ENCODE measurements at regions not wholly inside any gene's neighbourhood (a gene's known extent, or its start where the extent isn't known, plus 50 kb on each side); places are given as distances from the start of the nearest gene placed in this dataset.
A peak's percentile ranks its signal among the peaks of the same experiment; 100 is the strongest.

DNA sequence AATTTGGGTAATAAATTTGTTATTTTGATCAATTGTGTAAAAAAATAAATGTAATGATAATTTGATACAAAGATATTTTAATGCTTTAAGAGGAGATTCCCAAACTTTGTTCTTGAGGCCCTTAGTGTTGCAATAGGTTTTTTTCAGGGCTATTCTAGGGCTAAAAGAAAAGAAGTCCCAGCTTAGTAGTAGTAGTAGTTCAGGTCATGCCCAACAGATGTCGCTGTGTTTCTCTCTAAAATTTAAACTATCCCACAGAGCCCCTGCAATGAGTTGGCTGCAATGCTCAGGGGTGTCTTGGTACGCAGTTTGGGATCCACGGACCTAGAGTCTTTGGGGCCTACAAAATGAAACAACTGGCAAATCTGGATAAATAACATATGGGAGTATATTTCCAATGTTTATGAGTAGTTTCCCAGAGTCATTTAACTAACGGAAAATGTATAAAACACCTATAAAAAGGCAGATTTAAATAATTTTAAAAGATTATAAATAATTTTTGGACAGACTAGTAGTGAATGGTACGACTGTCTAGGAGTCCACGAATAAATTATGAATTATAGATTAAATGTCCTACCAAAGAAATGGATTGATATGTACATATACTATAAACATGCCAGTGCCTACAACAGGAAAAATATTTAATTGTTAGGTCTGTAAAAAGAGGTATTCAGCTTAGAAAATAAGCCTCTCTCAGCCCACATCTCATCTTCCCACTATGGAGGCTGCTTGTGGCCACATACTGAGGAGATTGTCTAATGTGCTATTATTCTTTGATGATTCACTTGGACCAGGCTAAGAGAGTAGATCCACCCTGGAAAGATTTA, 228.5 kb upstream of the PMFBP1 start:
- peak; percentile 2 for DNase-seq

DNA sequence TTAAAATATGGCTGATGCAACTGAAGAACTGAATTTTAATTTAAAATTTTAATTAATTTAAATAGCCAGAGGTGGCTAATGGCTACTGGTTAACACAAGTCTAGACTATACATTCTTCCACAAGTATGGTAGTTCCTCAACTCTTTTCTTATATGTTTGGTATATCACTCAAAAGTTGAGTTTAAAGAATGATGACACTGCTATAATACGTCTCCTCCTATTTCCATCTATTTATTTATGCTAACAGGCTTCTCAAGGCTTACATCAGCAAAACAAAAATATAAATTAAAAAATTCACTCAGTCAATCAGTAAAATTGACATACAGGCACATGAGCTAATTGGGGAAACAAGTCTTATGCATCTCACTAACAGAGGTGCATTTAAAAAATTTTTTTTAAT, 227.9 kb upstream of the PMFBP1 start:
- no peak for DNase-seq

DNA sequence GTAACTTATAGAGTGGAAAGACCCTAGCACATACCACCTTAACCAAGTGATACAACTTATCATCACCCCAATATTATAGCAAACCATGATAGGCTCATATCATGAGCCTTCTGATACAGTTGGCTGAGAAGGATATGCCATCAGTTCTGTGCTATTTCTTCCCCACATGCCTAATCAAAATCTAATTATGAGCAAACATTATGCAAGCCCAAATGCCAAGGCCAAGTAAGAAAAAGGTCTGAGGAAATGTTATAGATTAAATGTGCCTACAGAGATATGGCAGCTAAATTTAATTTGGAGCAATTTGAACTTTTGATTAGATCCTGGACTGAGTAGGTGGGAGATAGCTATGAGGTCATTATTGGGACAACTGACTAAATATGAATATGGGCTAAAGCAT, 225.9 kb upstream of the PMFBP1 start:
- DNase-seq, result no peak

DNA sequence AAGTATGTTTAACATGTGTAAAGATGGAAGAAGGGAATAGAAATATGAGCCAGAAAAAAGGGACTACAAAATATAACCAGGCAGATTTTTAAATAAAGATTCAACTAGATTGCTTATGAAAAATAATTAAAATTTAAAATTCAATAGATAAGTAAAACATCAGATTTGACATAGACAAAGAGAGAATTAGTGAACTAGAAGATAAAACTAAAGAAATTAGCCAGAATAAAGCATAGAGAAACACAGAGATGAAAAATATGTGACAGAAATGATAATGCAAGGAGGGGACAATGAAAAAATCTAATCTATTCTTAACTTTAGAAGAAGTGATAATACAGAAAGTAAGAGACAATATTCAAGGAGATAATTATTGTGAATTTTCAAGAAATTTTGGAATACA, 222.6 kb upstream of the PMFBP1 start:
- no peak for DNase-seq

DNA sequence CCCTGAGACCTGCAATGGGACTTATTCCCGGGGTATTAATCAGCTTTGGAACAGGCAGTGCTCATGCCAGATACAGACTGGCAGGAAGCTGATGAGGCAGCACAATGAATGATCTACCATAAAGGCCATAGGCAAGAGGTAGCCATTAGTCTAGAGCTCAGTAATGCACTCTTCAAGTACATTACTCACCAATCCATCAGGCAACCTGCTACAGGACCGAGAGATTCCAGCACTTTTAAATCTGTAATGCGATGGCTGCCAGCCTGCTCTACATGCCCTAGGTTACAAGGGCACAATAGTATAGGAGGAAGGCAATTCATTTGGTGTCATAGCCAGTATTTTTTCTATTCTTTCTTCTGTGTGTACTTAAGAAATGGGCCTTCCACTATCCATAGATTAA, 217.8 kb upstream of the PMFBP1 start:
- DNase-seq, result no peak

DNA sequence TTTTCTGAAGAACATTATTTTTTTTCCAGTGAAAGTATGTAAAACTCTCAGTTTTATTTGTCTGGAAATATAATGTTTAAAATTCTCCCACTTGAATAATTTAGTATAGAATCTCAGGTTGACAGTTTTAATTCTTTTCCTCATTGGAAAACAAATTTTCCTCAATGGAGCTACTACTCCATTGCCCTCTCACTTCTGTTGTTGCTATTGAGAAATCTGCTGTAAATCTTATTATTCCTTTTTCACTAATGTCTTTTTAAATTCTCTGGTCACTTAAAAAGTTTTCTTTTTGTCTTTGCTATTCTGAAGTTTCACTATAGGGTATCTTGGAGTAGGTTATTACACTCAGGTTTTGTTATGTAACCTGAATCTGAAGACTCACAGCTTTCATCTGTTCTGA, 216.1 kb upstream of the PMFBP1 start:
- DNase-seq, result no peak

DNA sequence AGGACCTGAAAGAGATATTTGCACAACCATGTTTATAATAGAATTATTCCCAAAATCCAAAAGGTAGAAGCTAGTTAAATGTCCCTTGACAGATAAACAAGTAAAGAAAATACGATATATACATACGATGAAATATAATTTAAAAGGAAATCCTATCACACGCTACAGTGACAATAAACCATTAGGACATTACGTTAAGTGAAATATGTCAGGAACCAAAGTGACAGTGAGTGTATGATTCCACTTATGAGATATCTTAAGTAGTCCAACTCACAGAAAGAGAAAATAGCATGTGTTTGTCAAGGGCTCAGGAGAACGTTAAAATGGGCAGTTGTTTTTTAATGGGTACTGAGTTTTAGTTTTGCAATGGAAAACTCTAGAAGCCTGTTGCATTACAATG, 212.7 kb upstream of the PMFBP1 start:
- no peak for DNase-seq

DNA sequence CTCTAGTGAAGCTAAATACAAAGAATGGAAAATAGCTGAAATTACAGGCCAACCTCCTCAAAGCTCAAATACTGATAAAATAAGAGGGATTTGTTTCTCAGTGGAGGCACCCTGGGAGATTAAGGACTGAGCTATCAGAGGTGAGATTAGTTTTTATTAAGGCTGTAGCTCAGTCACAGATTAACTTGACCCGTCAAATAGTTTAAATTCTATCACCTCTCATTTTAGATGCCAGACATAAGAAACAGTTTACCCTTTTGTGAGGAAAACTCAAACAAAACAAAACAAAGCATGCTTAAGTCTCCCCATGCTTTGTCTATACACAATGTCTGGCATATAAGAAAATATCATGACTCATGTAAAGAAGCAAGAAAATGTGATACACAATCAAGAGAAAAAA, 208.3 kb upstream of the PMFBP1 start:
- no peak for DNase-seq

DNA sequence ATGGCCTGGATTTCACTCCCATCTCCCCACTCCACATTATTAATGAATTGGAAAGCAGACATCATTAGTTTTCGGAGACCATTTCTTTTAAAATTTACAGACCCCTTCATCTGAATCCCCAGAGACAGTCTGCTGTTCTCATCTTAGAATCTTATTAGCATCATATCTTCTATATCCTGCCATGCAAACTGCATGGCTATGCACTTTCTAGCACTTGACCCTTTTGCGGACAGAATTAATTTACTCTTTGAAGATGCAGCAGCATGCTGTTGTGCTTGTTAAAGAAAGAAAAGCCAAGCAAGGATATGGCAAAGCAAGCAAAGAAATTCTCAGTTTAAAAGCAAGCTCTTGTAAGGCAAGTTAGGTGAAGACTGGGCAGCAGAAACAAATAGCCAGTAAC, 201.2 kb upstream of the PMFBP1 start:
- DNase-seq, result no peak

DNA sequence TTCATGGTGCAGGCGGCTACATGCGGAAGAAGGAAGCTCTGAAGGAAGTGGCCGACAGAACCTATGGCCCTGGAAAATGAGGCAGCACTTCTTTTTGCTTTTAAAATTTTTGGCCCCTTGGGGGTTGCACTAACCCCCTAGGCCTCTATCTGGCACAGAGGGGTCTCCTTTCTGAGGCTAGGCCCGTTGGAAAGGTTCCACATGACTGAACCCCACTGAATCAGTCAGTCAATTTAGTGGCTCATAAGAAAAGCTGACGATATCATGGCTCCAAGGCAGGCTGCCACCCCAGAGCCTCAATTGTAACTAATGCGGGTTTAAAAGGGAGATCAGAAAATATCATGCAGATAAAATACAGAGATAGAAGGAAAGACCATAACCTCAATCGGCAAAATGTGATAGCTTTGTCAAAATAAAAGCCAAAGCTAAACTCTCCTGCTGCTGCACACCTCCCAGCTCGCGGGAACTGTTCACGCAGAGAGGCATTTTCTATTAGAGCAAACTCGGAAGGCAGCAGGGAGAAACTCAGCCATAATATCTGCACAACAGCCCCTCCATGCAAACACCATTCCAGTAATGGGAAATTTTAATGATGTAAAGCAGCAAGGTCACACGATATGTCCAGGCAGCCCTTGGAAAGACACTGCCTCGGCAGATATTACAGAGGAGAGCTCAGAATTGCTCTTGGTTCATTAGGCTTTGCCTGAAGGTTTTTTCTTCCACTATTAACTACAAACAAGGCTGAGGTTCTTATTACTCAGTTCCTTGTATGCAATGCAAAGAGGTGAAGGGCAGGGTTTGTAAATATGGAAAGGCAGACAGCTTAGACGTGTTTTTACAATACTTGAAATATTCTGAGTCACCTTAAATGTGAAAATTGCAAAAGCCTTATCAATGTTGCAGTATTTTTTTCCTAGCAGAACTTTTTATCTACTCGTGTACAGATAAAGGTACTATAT, 200.4 kb upstream of the PMFBP1 start:
- no peak for DNase-seq

DNA sequence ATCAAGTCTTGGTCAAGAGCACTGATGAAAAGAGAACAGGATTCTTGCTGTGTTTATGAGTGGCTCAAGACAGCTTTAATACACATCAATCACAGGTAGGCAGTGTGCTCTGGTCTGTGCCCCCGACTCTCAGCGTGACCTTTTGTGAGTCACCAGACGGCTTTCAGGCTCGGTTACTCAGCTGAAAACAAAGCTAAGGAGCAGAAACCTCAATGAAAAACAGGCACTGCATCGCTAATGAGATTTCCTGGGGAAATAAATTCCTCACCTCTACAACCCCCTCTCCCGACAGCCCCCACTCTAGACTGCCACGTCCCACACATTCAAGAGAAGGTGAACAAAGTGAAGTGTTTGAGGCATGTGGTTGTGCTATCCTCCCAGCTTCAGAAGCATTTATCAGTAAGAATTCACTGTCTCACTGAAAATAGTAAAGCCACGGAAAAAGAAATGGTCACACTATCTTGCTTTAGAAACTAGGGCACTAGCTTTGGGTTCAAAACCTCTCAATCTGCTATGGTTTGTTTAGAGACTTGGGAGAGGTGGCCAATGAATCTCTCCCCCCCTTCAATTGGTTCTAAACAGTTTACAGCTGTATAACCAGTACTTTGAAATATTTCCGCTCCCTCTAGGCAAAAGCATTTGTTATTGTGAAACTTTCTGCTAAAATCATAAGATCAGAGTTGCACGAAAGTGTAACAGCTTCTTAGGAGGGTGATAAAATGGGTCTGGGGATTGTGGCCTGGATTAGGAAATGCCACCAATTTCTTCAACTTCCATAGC, 199.5 kb upstream of the PMFBP1 start:
- no peak for DNase-seq

DNA sequence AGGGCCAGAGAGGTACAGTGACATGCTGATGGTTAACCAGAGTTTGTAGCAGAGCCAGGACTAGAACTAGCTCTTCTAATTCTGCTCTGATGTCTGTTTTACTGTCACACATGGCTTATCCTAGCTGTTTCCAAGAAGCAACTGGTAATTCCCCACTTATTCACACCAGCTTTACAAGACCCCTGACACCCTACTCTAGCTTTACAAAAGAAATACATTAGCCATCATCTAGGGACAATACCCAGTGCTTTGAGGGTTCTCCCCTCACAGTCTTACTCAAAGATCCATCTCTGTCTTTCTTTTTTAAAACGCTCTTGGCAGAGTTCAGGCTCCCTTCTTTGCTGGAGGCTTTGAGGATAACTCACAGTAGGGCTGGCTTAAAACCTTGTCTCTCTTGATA, 197.3 kb upstream of the PMFBP1 start:
- no peak for DNase-seq

DNA sequence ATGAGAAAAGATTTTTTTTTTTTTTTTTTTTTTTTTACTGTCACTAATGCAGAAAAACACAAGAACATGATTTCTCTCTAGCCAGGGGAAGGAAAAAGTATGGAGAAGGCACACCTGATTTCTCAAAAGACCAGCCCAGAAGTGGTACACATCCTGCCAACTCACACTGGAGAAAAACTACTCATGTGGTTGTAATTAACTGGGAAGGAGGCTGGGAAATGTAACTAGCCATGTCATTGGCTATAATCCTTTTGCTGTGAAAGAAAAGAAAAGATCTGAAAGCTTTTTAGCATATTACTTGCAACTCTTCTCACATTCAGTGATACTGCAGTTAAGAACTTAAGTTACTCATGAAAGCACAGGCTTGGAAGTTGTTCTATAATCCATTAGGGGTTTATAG, 195.9 kb upstream of the PMFBP1 start:
- DNase-seq, result no peak

DNA sequence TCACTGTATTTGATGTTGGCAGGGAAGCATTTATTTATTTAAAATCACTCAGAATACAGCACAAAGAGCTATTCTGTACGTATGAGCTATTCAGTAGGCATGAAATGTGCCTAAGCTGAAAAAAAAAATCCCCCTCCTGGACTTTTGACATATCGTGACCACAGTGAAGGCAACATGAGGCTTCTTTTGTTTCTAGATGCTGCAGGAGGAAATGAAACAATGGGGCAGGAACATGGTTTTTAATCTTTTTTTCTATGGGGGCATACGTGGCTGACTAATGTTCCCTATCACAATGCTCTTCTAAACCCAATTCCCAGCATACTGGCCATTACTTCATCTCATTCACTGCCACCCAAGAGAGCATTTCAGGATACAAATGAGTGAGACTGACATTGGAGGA, 191.0 kb upstream of the PMFBP1 start:
- DNase-seq, result no peak

DNA sequence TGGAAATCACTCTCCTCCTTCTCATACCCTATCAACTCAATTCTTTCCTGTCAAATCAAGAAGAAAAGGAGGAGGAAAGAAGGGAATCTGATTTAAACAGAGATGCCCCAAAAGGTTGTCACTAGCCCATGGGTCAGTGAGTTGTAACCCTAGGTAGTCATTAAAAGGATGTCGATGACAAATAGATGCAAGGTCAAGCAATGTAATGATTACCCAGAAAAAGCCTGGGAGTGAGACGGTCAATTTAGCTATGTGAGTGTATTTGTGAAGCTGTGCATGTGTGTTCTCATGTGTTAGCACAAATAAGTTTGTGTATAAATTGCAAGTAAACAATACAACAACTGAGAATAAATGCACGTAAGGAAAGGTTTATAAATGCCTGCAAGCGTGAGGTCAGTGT, 190.5 kb upstream of the PMFBP1 start:
- DNase-seq, result no peak

DNA sequence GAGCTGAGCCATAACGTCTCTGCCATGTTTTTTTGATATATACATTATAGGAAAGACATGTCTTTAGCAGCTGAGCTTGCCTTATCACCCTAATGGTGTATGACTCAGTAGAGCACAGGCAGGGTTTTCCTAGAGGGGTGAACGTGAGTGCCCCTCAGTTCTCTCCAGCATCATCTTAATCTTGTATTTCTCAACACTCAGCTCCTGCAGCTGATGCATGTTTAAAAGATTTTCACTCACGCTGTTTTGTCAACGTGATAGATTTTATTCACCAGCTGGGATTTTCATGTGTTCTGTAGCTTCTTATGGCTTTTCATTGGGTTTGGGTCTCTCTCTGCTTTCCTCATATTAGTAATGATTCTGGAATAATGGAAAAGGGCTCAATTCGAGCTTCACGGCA, 186.0 kb upstream of the PMFBP1 start:
- no peak for DNase-seq

DNA sequence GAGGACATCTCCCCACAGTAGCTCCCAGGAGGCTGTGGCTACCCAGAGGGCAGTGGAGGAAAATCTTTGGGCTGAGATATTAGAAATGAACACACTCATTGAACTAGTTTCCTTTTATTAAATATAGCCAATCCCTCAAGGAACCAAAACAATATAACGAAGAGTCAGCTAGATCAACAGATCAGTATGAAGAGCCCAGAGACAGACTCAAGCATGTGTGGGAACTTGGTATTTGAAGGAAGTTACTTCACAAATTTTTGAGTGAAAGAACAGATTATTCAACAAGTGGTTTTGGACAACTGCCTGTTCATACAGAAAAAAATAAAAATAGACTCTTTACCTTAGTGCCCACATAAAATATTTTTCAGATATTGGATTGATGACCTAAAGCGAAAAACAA, 183.6 kb upstream of the PMFBP1 start:
- DNase-seq, result no peak

DNA sequence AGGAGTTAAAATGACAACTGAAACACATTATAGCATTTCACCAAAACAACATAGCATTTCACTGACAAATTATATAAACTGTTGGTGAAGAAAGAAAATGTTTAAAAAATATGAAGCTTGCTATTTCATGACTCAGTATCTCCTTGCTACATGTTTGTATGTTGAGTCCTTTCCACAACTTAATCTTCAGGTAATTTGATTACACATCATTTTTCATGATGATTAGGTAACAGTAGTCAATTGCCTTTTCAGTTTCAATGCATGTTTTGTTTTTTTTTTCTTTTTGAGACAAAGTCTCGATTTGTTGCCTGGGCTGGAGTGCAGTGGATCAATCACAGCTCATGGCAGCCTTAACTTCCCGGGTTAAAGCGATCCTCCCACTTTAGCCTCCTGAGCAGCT, 177.8 kb upstream of the PMFBP1 start:
- DNase-seq, result no peak

DNA sequence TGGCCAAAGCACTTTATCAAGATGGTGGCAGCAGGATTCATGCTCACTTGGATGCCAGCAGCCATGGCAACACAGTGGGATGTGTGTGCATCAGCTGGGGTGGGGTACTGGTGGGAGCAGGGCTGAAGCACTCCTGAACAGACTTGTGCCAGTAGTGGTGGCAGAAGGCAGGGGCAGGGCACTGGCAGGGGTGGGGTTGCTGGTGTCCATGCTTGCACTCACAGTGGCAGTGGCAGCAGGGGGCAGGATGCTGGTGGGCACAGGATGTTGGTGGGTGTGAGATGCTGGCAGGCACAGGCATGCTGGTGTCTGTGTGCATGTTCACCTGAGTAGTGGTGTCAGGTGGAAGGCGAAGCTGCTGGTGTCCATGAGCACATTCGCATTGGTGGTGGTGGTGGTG, 161.0 kb upstream of the PMFBP1 start:
- DNase-seq, result no peak

DNA sequence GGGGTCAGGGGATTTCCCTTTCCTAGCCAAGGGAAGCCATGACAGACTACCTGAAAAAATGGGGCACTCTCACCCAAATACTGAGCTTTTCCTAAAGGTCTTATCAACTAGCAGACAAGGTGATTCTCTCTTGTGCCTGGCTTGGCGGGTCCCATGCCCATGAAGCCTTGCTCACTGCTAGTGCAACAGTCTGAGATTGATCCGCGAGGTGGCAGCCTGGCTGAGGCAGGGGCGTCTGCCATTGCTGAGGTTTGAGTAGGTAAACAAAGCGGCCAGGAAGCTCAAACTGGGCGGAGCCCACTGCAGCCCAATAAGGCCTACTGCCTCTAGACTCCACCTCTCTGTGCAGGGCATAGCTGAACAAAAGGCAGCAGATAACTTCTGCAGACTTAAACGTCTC, 152.6 kb upstream of the PMFBP1 start:
- DNase-seq, result no peak

DNA sequence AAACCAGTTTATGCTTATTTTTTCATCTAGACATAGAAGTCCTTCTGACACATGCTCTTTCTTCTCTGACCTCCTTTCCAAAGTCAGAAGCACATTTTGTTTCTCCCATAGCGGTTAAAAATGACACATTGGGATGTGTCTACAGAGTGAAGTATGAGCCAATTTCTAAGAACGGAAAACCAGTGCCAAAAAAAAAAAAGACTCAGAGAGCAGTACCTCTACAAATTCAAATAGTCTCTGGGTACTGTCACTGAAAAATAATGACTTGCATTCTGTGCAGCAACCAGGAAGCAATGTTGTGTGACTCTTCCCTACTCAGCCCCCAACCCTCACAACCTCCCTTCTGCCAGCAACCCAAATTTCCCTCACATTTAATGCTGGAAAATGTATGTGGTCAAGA, 145.5 kb upstream of the PMFBP1 start:
- DNase-seq, result no peak

DNA sequence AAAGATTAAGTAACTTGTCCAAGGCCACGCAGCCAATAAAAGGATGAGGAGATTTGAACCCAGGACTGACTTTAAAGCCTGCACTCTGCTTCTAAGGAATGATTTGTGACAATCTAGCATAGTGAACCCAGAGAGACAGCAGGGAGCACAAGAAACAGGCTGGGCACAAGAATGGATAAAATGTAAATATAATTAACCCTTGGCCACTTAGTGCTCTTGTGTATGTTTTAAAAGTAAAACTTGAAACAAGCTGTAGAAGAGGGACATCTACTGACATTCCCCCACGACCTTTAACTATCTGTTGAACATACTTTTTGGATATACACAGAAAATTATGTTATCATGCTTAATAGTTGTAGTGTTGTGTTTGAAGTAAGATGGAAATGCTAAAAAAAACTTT, 141.9 kb upstream of the PMFBP1 start:
- no peak for DNase-seq

DNA sequence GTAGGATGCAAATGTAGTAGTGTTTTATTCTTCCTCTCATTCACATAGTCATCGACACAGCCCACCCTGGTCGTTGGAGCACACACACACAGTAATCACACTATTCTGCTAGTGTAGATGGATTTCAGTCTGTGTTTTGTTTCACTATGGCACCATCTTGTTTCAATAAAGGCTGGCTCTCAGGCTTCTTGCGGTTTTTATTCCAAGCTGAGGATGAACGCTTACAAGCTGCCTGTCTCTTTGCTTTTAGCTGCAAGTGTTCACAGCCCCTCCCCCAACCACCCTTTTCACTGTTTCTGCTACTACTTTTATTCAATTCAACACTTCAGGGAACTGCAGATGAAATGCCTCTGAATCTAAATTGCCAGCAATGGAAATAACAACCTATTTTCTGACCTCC, 140.9 kb upstream of the PMFBP1 start:
- DNase-seq, result no peak

DNA sequence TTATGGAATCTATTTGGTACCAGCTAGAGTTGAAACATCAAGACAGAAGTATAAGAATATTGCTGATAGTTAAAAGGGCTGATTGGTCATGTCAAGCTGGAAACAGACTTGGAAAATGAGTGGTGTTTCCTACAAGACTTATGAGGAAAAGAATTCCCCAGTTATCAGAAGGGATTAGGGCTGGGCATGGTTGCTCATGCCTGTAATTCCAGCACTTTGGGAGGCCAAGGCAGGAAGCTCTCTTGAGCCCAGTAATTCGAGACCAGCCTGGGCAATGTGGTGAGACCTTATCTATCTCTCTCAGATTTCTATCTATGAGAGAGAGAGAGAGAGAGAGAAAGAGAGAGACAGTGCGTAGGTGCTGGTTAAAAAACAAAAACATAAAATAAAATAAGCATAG, 139.5 kb upstream of the PMFBP1 start:
- no peak for DNase-seq

Data from stimulated activated CD4-positive, alpha-beta T cell treated with anti-CD3 and anti-CD28 coated beads, Interleukin-12 subunit alpha, Interleukin-12 subunit beta, amount 100 ng/mL, for 4 hours (primary cell).